OCI-LY1 (cell line): ENCODE measurements at regions not wholly inside any gene's neighbourhood (a gene's known extent, or its start where the extent isn't known, plus 50 kb on each side); places are given as distances from the start of the nearest gene placed in this dataset.

Experiments used
- H2AFZ ChIP-seq: fragments of 200-600 bp; sonication (generic), shearing (Covaris generic); 2 replicates; pipeline ENCODE4 v1.6.0; 2014; ENCODE audit warnings: antibody characterized with exemption, mild to moderate bottlenecking, low read length
- H3F3A ChIP-seq: fragments of 200-600 bp; sonication (generic), shearing (Covaris generic); 2 replicates; pipeline ENCODE4 v1.6.0; 2014; ENCODE audit warnings: mild to moderate bottlenecking, antibody characterized with exemption, low read length, moderate library complexity; ENCODE audit not compliant: insufficient read depth
- H3K27ac ChIP-seq: fragments of 200-600 bp; sonication (generic); 2 replicates; pipeline ENCODE4 v1.5.1; 2014; ENCODE audit warnings: low read length, mixed run types, mild to moderate bottlenecking, low read depth; ENCODE audit not compliant: poor library complexity, severe bottlenecking
- H3K27me3 ChIP-seq: fragments of 200-600 bp; sonication (generic); 2 replicates; pipeline ENCODE4 v1.6.0; 2014; ENCODE audit warnings: antibody characterized with exemption, mild to moderate bottlenecking, low read length, moderate library complexity; ENCODE audit not compliant: insufficient read depth
- H3K36me3 ChIP-seq: fragments of 200-600 bp; sonication (generic); 2 replicates; pipeline ENCODE4 v1.6.1; 2014; ENCODE audit warnings: mild to moderate bottlenecking, antibody characterized with exemption, low read length, moderate library complexity, mixed read lengths; ENCODE audit not compliant: insufficient read depth
- H3K4me1 ChIP-seq: fragments of 200-600 bp; sonication (generic); 2 replicates; pipeline ENCODE4 v1.5.1; 2014; ENCODE audit warnings: mild to moderate bottlenecking, low read length, moderate library complexity; ENCODE audit not compliant: insufficient read depth, severe bottlenecking
- H3K4me2 ChIP-seq: fragments of 200-600 bp; sonication (generic), shearing (Covaris generic); 2 replicates; pipeline ENCODE4 v1.6.1; 2014; ENCODE audit warnings: low read length
- H3K4me3 ChIP-seq: fragments of 200-600 bp; sonication (generic); 2 replicates; pipeline ENCODE4 v1.5.1; 2014; ENCODE audit warnings: low read length, low read depth, mild to moderate bottlenecking, mixed read lengths; ENCODE audit not compliant: poor library complexity, severe bottlenecking
- H3K79me2 ChIP-seq: fragments of 200-600 bp; shearing (Covaris generic); 2 replicates; pipeline ENCODE4 v1.6.1; 2016; ENCODE audit warnings: mixed run types, low read length, mixed read lengths; ENCODE audit not compliant: insufficient read depth
- H3K9ac ChIP-seq: fragments of 200-600 bp; sonication (generic), shearing (Covaris generic); 2 replicates; pipeline ENCODE4 v1.6.1; 2014; ENCODE audit warnings: mild to moderate bottlenecking, low read length, mixed read lengths
- H3K9me2 ChIP-seq: fragments of 200-600 bp; sonication (generic), shearing (Covaris generic); 2 replicates; pipeline ENCODE4 v1.6.1; 2014; ENCODE audit warnings: low read depth, mild to moderate bottlenecking, low read length, mixed read lengths
- H3K9me3 ChIP-seq: fragments of 200-600 bp; shearing (Covaris generic); 2 replicates; pipeline ENCODE4 v1.6.1; 2014; ENCODE audit warnings: low read length, mixed read lengths
- H4K20me1 ChIP-seq: fragments of 200-600 bp; sonication (generic), shearing (Covaris generic); 2 replicates; pipeline ENCODE4 v1.6.0; 2016; ENCODE audit warnings: mild to moderate bottlenecking, low read length; ENCODE audit not compliant: insufficient read depth
- CTCF ChIP-seq: fragments of 200-600 bp; sonication (generic), shearing (Covaris generic); IDR thresholded peaks from 2 replicates; pipeline ENCODE4 v1.5.1; 2017; ENCODE audit warnings: mild to moderate bottlenecking, antibody characterized with exemption, low read length, moderate library complexity, mixed read lengths
- EZH2 ChIP-seq: fragments of 200-600 bp; sonication (generic), shearing (Covaris generic); IDR thresholded peaks from 2 replicates; pipeline ENCODE4 v1.8.0; 2017; ENCODE audit warnings: borderline replicate concordance, mixed run types, mild to moderate bottlenecking, antibody characterized with exemption, low read length, moderate library complexity, mixed read lengths

GRCh38 chr20:7383216-7383615 is 557.0 kb downstream of the HAO1 start:
- TF ChIP-seq EZH2 = no peak
- TF ChIP-seq CTCF = no peak
- H3K27me3 ChIP-seq = no peaks in the 10 kb centered on the region
- no peaks in the 10 kb centered on the region for H4K20me1 ChIP-seq
- no peak overlapping the region for H2AFZ ChIP-seq
- no peak overlapping the region for H3K4me2 ChIP-seq
- H3K4me1 ChIP-seq = no peaks in the 10 kb centered on the region
- no peak overlapping the region for H3K27ac ChIP-seq
- no peak overlapping the region for H3K4me3 ChIP-seq
- no peaks in the 10 kb centered on the region for H3K36me3 ChIP-seq
- no peaks in the 10 kb centered on the region for H3F3A ChIP-seq
- H3K9me3 ChIP-seq = no peaks in the 10 kb centered on the region
- no peaks in the 10 kb centered on the region for H3K9me2 ChIP-seq
- H3K9ac ChIP-seq = no peak overlapping the region
- no peaks in the 10 kb centered on the region for H3K79me2 ChIP-seq

GRCh38 chr20:7387638-7388193 is 552.5 kb downstream of the HAO1 start:
- TF ChIP-seq CTCF = no peak
- Histone ChIP-seq H3K36me3 (no peaks in the 10 kb centered on the region), H3F3A (no peaks in the 10 kb centered on the region), H3K9me2 (no peaks in the 10 kb centered on the region), H3K79me2 (no peaks in the 10 kb centered on the region), H3K4me2 (no peak overlapping the region), H3K27me3 (no peaks in the 10 kb centered on the region), H3K9me3 (no peaks in the 10 kb centered on the region), H3K4me3 (no peak overlapping the region), H3K4me1 (no peaks in the 10 kb centered on the region), H2AFZ (no peak overlapping the region), H4K20me1 (no peaks in the 10 kb centered on the region), H3K27ac (no peak overlapping the region), H3K9ac (no peak overlapping the region)

DNA sequence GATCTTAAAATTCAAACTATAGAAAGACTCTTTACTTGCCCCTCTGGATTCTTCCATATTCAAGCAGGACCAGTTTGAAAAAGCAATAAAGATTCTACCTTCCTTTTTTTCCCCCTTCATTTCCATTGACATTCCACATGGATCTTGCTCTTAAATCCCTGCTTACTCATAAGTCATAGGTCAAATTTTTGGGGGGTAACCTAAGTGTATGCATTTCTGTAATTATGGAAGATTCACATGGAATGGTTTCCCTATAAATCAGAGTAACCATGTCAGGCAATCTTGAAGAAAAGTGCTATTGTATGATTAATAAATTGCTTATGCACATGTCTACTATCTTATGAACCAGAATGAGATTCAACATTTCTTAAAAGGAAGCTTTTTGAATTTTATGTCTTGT is 551.0 kb downstream of the HAO1 start:
- no peak for TF ChIP-seq EZH2
- no peak for TF ChIP-seq CTCF
- Histone ChIP-seq H3K9me2 (no peaks in the 10 kb centered on the region), H3K9me3 (no peaks in the 10 kb centered on the region), H3K9ac (no peak overlapping the region), H3K27ac (no peak overlapping the region), H3K4me2 (no peak overlapping the region), H3K27me3 (no peaks in the 10 kb centered on the region), H3K4me1 (no peaks in the 10 kb centered on the region), H3F3A (no peaks in the 10 kb centered on the region), H3K4me3 (no peak overlapping the region), H2AFZ (no peak overlapping the region), H3K79me2 (no peaks in the 10 kb centered on the region), H3K36me3 (no peaks in the 10 kb centered on the region), H4K20me1 (no peaks in the 10 kb centered on the region)
